Brain pericyte (primary cell): ENCODE measurements at regions not wholly inside any gene's neighbourhood (a gene's known extent, or its start where the extent isn't known, plus 50 kb on each side); places are given as distances from the start of the nearest gene placed in this dataset.
A peak's percentile ranks its signal among the peaks of the same experiment; 100 is the strongest.

Source experiments
- DNase-seq: peaks from one replicate; pipeline ENCODE4 v3.0.0-alpha.2; 2012; ENCODE audit warnings: low read depth, low spot score

DNA sequence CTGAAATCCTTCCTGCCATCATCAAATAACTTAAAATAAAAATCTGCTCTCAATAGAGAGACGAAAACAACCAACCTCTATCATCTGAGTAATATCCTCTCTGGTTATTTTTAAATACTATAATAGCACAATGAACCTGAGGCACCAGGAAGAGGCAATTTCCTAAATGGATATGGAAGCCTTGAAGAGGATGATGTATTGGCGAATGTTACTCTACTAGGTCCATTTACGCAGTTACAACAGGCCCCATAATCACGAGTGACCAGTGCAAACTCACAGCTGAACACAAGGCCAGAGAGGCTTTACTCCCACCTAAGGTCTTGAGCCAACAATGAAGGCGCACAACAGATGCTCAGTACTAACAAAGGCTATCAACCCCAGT lies 678.8 kb upstream of the NR3C2 start:
- DNase-seq = no peak

DNA sequence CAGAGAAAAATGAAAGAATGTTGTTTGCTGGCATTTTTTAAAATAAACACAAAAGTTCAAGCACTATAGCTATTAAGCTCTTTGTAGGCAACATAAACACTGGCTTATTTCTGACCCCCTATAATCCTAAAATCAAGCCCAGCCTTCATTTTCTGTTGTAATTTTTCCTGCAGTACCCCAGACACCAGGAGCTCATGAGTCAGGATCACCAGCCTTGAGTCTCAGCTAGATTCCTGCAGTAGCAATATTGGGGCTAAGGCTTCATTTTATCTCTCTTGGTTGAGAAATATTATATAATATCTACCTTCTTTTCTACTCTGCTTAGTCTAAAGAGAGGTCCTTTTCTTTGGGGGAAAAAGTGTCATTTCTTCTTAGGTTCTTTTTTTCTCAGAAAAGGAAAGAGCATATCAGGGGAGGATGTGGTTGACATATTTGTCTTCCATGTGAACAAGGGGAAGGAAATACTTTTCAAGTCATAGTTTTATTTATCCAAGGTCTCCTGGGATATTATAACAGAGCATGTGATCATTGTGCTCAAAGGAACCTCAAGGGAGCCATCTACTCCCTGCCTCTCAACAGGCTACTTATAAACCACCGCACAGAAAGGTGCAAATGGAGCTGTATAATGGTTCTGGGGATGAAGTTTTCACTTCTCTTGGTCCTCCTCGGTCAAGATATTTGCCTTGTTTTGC lies 678.3 kb upstream of the NR3C2 start:
- peak; percentile 12 for DNase-seq

DNA sequence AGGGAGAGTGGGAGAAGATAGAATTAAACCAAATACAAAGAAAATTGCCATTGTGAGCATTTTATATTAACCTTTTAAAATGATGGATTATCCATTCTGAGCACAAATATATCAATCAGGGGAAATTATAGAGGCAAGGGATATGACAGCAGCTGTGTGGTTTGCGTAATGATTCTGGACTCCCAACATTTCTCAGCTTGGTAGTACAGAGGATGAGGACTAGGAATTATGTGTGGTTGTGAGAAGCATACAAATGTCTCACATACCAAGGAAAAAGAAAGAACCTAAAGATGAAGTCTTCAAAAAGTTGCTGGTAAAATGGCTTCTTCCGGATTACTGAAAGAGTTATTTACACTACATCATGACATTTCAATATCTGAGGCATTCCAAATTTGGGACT lies 674.6 kb upstream of the NR3C2 start:
- no peak for DNase-seq

DNA sequence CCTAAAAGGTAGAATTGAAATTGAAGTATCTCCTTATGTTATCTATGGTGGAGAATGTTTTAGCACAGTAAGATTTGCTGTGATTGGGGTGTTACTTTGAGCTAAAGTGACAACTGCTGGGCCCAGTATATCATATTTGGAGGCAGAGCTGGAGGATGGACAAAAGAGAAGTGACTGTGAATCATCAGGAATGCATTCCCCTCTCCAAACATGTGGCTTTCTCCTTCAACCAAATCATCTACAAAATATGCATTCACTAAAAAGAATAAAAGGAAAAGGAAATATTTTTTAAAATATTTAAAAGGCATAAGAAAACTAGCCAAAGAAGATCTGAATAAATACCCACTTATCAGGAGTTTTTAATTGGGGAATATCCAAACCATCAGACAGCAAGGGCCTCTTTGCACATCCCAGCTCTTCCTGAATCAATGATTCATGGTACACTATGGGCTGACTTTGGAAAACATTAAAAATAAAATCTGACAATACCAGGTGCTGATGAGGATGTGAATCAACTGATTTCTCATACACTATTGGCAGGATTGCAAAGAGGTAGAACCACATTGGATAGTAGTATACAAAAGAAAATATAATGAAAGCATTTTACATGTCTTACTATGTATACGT lies 671.7 kb upstream of the NR3C2 start:
- no peak for DNase-seq

DNA sequence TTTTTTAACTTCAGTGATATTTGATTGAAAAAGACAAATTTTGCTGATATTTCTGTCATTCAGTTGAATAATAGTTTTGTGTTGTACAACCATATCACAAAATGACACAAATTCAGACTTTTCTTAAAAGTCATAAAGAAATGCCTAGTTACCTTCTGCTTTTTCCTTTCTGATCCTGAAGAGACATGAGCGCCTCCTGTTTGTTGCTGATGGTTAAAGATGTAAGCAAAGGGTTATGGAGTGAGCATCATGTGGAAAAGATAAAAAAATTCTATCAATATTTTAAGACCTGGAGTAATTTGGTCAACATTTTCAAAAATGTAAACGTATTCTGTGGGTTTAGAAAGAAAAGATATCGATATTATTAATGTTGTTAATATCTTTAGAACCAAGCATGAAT lies 669.9 kb upstream of the NR3C2 start:
- no peak for DNase-seq

DNA sequence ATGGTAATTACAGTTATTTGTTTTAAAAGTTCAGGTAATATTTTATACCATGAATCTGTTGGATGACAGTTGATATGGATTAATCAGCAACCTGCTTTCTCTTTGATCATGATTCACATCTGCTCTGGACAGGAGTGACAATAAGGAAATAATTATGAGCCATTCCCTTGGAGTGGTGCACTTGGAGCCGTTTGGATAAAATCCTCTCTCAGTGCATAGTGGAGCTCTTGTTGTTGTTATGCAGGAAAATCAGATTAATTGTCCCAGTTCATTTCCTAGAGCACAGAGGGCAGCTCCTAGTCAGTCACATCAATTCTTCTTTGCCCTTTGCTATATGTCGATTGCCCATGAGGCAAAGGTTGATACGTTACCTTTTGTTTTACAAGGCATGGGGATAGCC lies 668.3 kb upstream of the NR3C2 start:
- no peak for DNase-seq

DNA sequence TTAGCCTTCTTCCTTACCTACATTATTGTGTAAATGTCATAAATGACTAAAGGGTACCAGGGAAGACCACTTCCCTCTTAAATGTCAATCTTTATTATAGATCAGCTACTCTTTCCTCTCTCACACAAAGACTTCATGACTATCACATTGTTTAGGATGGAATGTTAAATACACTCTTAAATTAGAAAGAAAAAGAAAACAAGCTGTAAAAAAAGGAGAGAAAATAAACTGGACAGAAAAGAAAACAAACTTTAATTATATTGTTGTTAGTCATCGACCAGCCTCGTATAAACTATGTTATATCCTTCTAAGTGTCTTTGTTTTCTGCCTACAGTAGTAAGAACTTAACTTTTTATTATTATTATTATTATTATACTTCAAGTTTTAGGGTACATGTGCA lies 666.4 kb upstream of the NR3C2 start:
- no peak for DNase-seq

DNA sequence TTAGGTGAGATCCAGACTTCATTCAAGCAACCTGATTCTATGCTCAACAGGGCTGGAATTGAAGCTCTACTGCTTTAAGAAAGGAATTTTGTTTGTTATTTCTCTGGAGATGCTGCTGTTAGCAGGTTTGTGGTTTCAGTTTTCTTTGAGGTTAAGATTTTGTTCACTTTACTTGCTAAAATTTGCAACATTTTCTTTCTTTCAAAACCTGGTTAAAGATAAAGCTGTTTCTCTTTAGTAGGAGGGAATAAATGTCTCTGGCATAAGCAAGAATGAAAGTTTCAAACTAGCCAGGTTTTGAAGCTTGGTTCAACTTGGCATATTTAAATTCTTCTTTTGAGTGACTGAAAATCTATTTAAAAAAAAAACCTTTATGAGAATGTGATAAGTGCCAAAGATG lies 660.6 kb upstream of the NR3C2 start:
- DNase-seq = no peak

DNA sequence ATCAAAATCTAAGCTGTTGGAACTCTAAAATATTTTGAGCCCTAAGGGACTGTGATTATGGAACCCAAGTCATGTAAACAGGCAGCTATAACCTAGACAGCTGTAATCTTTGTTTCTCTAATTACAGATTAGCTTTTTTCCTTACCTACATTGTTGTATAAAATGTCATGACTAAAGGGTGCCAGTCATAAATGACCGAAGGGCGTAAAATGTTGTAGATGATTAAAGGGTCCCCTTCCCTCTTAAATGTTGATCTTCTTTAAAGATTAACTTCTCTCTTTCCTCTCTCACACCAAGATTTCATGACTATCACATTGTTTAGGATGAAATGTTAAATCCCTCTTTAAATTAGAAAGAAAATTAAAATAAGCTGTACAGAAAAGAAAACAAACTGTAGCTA lies 659.4 kb upstream of the NR3C2 start:
- DNase-seq = no peak

DNA sequence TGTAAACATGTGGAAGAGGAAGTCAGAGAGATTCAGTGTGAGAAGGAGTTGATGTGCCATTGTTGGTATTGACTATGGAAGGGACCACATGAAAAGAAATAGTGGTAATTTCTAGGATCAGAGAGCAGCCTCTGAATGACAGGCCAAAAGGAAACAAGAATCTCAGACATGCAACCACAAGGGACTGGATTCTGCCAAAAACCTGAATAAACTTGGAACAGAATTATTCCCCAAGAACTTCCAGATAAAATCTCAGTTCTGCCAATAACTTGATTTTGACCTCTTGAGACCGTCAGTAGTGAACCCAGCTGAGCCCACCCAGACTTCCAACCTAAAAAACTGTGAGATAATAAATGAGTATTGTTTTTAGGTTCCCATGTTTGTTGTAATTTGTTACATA lies 653.6 kb upstream of the NR3C2 start:
- DNase-seq = no peak

DNA sequence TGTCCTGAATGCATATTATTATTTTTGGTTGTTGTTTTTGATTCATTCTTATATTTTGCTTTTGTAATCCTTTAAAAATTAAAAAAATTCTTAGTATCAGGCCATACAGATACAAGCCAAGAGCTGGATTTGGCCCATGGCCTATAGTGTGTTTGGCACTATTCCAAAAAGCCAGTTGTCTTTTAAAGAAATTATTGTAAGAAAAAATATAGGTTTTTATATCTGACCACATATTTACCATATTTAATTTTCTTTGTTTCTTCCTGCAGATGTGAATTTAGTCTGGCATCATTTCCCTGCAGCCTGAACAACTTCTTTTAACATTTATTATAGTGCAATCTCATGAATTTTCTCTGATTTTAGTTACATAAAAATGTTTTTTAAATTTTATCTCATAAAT lies 652.8 kb upstream of the NR3C2 start:
- no peak for DNase-seq

DNA sequence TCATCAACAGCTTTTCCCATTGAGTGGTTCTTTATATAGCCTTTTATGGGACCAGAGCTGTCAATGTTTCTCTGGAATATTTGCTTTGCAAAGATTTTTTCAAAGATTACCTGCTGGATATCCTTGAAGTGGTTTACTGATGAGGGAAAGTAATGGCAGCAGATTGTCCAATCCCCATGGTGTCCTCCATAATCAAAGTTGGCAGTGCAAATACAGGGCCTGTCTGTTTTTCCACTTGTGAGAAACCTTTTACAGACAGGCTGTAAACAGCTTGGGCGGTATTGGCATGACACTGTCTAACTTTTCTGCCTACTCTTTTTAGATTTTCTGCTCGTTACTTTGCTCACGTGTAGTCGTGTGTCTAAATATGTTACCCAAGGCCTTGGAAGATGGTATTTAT lies 641.9 kb upstream of the NR3C2 start:
- DNase-seq = no peak

DNA sequence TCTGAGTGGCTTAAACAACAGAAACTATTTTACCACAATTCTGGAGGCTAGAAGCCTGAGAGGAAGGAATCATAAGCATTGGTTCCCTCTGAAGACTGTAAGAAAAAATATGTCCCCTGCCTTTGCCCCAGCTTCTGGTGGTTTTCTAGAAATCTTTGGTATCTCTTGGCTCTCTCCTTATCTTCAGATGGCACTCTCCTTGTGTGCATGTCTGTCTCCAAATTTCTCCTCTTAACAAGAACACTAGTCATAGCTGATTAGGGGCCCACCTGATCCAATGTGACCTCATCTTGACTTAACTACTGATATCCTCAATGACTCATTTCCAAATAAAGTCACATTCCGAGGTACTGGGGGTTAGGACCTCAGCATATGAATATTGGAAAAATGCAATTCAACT lies 635.0 kb upstream of the NR3C2 start:
- no peak for DNase-seq

DNA sequence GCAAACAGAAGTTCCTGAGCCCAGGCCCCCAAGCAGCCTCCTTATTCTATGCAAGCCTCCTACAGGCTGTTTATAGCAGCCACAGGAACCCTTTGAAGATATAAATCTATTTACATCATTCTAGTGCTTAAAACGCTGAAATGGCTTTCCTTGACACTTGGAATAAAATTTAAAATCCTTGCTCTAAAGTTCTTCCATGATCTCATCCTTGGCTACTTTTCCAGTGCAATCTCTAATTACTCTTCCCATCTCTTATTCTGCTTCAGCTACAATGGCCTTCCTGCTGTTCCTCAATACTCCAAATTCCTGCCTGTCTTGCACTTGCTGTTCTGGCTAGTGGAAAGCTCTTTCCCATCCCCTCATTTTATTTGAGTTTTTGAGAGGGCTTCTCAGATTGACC lies 634.2 kb upstream of the NR3C2 start:
- no peak for DNase-seq

DNA sequence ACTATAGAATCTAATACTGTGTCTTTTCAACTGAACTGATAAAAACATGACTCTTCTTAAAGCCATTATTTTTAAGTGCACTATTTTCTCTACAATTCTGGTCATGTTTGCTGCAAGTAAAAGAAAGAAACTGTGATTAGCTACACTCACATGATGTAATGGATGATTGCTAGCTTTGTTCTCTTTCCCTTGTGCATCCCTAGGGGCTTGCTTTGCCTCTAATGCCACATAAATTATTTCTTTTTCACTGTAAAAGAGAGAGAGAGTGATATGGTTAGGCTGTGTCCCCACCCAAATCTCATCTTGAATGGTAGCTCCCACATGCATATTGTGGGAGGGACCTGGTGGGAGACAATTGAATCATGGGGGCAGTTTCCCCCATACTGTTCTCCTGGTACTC lies 630.2 kb upstream of the NR3C2 start:
- no peak for DNase-seq

DNA sequence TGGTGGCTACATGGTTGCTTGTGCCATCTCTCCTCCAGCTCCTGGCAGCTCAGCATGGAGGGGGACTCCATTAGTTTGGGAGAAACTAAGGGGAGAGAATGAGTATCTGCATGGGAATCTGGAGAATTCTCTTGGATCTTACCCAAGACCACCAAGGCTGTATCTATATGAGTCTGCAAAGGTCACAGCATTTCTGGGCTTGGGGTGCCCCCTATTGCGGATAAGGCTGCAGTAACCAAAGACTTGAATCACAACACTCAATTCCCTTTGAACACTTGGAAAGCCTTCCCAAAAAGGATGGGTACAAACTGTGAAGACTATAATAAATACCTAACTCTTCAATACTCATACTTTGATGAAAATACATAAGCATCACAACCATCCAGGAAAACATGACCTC lies 623.5 kb upstream of the NR3C2 start:
- no peak for DNase-seq

DNA sequence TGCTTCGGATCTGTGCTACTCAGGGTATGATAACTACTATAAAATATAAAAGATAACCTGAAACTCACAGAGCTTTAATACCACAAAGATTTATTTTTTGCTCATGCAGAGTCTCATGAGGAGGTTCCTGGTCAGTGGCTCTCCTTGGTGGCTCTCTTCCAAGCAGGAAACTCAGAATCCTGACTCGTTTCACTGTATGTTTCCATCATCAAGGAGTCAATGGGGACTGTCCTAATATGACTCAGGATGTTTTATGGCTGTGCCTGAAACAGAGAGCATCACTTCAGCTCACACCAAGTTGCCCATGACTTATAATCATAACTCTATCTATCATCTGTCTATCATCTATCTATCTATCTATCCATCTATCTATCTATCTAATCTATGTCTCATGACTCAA lies 620.8 kb upstream of the NR3C2 start:
- no peak for DNase-seq

DNA sequence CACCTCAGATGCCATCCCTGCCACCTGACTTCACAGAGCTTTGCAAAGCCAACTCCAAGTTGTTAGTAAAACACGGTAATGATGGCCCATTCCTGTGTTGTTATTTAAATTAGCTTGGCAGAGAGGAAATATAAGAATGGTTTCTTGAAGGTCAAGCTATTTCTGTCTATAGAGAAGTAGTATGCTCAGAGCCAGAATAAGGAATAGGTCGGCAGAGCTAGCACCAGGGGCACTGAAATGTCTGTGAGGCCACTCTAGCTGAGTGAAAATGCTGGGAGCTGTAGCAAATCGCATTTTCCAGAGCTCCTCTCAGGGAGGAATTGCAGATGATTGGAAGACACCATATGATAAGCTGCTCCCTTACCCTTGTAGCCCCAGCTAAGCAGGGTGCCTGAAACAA lies 615.4 kb upstream of the NR3C2 start:
- DNase-seq = no peak

DNA sequence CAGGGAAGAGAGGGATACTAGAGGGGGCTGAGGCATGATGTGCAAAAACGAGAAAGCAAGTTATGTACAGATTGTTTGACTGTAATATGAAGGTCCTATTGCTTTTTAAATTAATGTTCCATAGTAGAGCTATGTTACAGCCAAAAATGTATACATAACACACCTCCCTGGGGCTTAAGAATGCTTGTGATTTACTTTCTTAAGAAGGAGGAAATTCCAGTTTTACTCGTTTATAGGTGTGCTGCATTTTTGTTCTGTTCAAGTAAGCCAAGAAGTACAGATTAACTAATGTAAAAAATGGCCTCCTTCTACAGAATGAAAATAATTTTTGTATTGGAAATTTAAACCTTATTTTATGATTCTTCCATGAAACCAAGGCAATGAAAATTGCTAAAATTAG lies 614.4 kb upstream of the NR3C2 start:
- DNase-seq = no peak

DNA sequence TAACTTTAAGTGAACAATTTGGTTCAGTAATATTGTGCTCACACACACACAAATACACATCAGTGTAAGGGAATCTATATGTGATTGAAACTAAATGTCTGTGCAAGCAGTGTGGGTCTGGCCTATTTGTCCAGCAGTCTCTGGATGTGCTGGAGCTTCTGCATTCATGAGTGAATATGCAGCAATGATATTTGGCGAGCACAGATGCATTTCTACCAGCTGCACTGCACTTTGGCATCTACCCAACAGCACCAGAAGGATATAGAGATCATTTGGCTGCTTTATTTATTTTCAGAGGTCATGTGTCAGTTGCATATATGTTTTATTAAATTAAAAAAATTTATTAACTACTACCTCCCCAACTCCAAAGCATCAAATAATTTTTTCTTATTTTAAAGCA lies 613.4 kb upstream of the NR3C2 start:
- no peak for DNase-seq

DNA sequence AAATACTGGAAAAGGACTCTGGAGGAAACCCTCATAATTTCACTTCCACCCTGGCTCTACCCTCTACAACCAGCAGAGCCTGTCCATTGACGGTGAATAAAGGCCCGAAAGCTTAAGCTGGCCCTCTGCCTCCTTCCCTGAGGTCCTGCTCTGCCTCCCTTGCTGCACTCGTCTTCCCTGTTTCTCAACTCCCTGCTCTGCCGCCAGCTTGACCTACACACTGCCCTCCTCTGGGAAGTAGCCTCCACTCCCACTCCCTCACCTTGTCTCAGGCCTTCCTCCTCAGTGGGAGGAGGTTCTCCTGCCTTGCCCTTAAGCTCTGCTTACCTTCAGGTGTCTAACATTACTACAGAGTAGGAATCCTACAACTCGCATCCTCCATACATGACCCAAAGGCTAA lies 608.6 kb upstream of the NR3C2 start:
- DNase-seq = no peak

DNA sequence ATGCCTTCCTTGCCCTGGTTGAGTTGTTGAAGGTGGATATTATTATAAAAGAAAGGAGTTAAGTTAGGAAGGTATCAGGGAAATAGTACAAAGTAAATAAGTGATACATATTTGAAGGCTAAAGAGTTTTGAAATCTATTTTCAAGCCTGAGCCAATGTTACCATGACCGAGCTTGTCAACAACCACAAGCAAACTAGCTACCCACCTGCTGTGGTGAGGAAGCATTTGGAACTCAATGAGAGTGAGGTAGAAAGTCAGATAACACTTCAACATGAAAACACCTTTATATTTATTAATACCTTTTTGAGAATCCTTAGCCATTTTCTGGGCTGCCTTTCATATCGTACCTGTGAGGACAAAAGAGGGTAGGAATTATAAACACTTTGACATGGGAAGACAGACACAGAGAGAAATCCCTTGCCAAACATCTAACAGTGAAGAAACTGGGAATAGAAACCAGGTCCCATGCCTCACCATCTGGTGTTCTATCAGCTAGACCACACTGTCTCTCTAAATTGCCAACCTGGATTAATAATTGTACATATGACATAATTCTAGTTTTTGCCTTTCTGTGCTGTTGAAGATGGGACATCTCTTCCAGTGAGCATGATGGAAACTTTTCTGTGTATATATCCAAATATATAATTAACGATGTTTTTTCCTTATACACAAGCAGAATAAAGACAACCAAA lies 606.4 kb upstream of the NR3C2 start:
- no peak for DNase-seq

DNA sequence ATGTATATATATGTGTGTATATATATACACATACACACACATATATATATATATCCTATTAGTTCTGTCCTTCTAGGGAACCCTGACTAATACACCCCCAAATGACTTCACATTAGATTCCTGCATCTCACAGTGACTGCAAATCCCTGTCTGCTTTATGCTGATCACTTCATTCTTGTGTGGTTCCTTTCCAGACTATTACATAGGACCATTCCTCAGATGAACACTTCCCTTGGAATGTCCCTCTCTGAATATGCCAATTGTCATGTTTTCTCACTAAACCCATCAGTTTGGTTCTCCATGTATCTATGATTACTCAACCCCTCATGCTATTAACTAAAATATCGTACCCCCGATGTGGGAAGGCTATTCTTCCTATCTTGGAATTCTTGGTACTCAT lies 605.2 kb upstream of the NR3C2 start:
- no peak for DNase-seq
